ENCODE measurements at regions not wholly inside any gene's neighbourhood (a gene's known extent, or its start where the extent isn't known, plus 50 kb on each side); places are given as distances from the start of the nearest gene placed in this dataset.

DNA sequence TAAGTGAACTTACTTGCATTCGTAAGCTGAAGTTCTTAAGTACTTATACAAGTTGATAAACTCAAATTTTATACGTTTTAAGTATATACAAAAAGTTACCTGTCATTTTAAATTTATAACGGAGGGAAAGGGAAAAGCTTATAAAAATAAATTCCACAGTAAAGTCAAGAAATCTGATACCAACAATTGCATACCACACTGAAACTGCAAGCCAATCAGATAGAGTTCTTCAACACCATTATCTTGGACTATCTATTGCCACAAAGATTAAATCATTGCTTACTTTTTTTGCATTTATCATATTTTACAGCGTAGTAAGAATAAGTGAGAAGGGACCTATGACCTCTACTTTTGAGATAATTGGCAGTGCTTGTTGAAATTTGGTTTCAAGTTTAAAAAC is 386.7 kb downstream of the TFAP2A start:
- Histone ChIP-seq H3K4me3 (replicated peaks in 1 of 3; ENCODE audit: low read depth in 2 of 3, low read length in 3 of 3) (no peak overlapping the region), H3K79me2 (ENCODE audit: insufficient read depth, low read length) (no peaks in the 10 kb centered on the region), H4K20me1 (ENCODE audit: insufficient read depth, low read length) (no peaks in the 10 kb centered on the region), H3K4me2 (replicated peaks; ENCODE audit: extremely low read depth, low read length, poor library complexity, severe bottlenecking) (no peak overlapping the region), H2AFZ (ENCODE audit: insufficient read depth, low read depth, low read length, poor library complexity, severe bottlenecking) (no peak overlapping the region), H3K36me3 (replicated peaks in 1 of 2; ENCODE audit: control insufficient read depth in 1 of 2, insufficient read depth in 2 of 2, low read length in 2 of 2) (no peaks in the 10 kb centered on the region), H3K27me3 (ENCODE audit: control insufficient read depth in 2 of 2, insufficient read depth in 2 of 2, low read length in 2 of 2) (peaks cover 3 to 8% of the 10 kb centered on the region in 2 donors), H3K4me1 (ENCODE audit: control insufficient read depth in 1 of 2, insufficient read depth in 2 of 2, low read length in 2 of 2) (no peaks in the 10 kb centered on the region), H3K9ac (ENCODE audit: insufficient read depth, low read length, poor library complexity, severe bottlenecking) (no peak overlapping the region), H3K9me3 (replicated peaks in 1 of 2; ENCODE audit: control insufficient read depth in 1 of 2, insufficient read depth in 1 of 2, low read length in 2 of 2) (no peaks in the 10 kb centered on the region), H3K27ac (ENCODE audit: low read depth in 1 of 2, low read length in 2 of 2) (no peak overlapping the region)
- no peak for DNase-seq
- TF ChIP-seq, protein P1, sequence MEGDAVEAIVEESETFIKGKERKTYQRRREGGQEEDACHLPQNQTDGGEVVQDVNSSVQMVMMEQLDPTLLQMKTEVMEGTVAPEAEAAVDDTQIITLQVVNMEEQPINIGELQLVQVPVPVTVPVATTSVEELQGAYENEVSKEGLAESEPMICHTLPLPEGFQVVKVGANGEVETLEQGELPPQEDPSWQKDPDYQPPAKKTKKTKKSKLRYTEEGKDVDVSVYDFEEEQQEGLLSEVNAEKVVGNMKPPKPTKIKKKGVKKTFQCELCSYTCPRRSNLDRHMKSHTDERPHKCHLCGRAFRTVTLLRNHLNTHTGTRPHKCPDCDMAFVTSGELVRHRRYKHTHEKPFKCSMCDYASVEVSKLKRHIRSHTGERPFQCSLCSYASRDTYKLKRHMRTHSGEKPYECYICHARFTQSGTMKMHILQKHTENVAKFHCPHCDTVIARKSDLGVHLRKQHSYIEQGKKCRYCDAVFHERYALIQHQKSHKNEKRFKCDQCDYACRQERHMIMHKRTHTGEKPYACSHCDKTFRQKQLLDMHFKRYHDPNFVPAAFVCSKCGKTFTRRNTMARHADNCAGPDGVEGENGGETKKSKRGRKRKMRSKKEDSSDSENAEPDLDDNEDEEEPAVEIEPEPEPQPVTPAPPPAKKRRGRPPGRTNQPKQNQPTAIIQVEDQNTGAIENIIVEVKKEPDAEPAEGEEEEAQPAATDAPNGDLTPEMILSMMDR (IDR thresholded peaks at IDR 0.05), result no peak
- Mint-ChIP-seq H3K27me3 (ENCODE audit: low read depth in 3 of 3) (peaks cover 2 to 9% (median 4%) of the 10 kb centered on the region in 3 donors), H3K27ac (no peak overlapping the region), H3K36me3 (no peaks in the 10 kb centered on the region), H3K4me1 (no peaks in the 10 kb centered on the region), H3K4me3 (no peak overlapping the region), H3K9me3 (no peaks in the 10 kb centered on the region)
- WGBS (ENCODE audit: insufficient coverage), result no CpG with 5 or more reads among the region's 4 CpGs
- intact Hi-C loops (cut with micrococcal nuclease), result loop anchor here in 1 of 2 donors (10.0 kb wide), 1 partner anchor 397 kb away; no protein-coding TSS in a partner anchor

DNA sequence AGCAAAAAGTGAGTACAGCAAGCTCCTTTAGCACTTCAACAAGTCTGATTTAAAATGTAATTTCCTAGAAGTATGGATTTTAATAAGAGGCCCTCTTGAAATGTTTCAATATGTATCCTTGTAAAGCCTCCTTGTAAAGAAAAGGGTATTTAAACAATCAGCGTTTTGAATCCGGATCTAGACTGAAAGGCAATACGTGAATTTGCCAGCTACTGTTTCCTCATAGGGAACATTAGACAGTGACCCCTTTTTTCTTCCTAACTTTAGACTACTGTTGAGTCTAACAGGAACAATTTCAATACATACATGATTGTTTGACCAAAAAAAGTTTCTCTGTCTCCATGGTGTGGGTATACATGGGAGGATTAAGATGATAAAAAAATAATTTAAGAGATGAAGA is 395.0 kb downstream of the TFAP2A start:
- H3K4me2 ChIP-seq (replicated peaks; ENCODE audit: extremely low read depth, low read length, poor library complexity, severe bottlenecking), result no peak overlapping the region
- H3K9me3 ChIP-seq (replicated peaks in 1 of 2; ENCODE audit: control insufficient read depth in 1 of 2, insufficient read depth in 1 of 2, low read length in 2 of 2), result no peaks in the 10 kb centered on the region
- Mint-ChIP-seq H3K4me3 (no peak overlapping the region), H3K4me1 (no peaks in the 10 kb centered on the region), H3K9me3 (peaks cover 0 to 3% (median 0%) of the 10 kb centered on the region in 7 donors), H3K36me3 (no peaks in the 10 kb centered on the region), H3K27ac (no peak overlapping the region), H3K27me3 (ENCODE audit: low read depth in 3 of 3) (peaks cover 0 to 9% (median 5%) of the 10 kb centered on the region in 3 donors)
- no peaks in the 10 kb centered on the region for H3K4me1 ChIP-seq (ENCODE audit: control insufficient read depth in 1 of 2, insufficient read depth in 2 of 2, low read length in 2 of 2)
- H2AFZ ChIP-seq (ENCODE audit: insufficient read depth, low read depth, low read length, poor library complexity, severe bottlenecking), result no peak overlapping the region
- no peaks in the 10 kb centered on the region for H3K36me3 ChIP-seq (replicated peaks in 1 of 2; ENCODE audit: control insufficient read depth in 1 of 2, insufficient read depth in 2 of 2, low read length in 2 of 2)
- no peaks in the 10 kb centered on the region for H4K20me1 ChIP-seq (ENCODE audit: insufficient read depth, low read length)
- no CpG with 5 or more reads among the region's 3 CpGs for WGBS (ENCODE audit: insufficient coverage)
- no peak for DNase-seq
- intact Hi-C loops (cut with micrococcal nuclease), result loop anchor here in 1 of 2 donors (10.0 kb wide), 1 partner anchor 405 kb away; no protein-coding TSS in a partner anchor
- TF ChIP-seq, protein P1 (IDR thresholded peaks at IDR 0.05), result no peak
- H3K4me3 ChIP-seq (replicated peaks in 1 of 3; ENCODE audit: low read depth in 2 of 3, low read length in 3 of 3), result no peak overlapping the region
- no peaks in the 10 kb centered on the region for H3K79me2 ChIP-seq (ENCODE audit: insufficient read depth, low read length)
- no peak overlapping the region for H3K9ac ChIP-seq (ENCODE audit: insufficient read depth, low read length, poor library complexity, severe bottlenecking)
- H3K27me3 ChIP-seq (ENCODE audit: control insufficient read depth in 2 of 2, insufficient read depth in 2 of 2, low read length in 2 of 2), result no peaks in the 10 kb centered on the region
- no peak overlapping the region for H3K27ac ChIP-seq (ENCODE audit: low read depth in 1 of 2, low read length in 2 of 2)
